A673 (cell line): ENCODE measurements at regions not wholly inside any gene's neighbourhood (a gene's known extent, or its start where the extent isn't known, plus 50 kb on each side); places are given as distances from the start of the nearest gene placed in this dataset.

ENCODE experiments used
- BruUV-seq: library from RNA; stranded (reverse); fragments of 400-500 nt; replicated peaks from 2 replicates; lab custom pipeline; 2021; lab: Mats Ljungman, UMichigan
- CTCF ChIA-PET: fragments of 300-600 bp; sonication (Branson Sonifier 250); formaldehyde crosslinking; loops from one replicate; lab custom pipeline; 2022; ENCODE audit warnings: antibody characterized with exemption; lab: Charles Lee
- POLR2A ChIA-PET: fragments of 300-600 bp; sonication (Branson Sonifier 250); formaldehyde crosslinking; loops from one replicate; lab custom pipeline; 2022; ENCODE audit warnings: antibody characterized with exemption; ENCODE audit not compliant: low non-redundant PET; lab: Charles Lee
- DNase-seq: peaks from one replicate; pipeline ENCODE4 v3.0.0-alpha.2; 2015; ENCODE audit warnings: low spot score
- H3K27ac ChIP-seq: fragments of 200-600 bp; sonication (generic); 2 replicates; pipeline ENCODE4 v1.5.1; 2016; ENCODE audit warnings: mixed run types, low read depth, mild to moderate bottlenecking, mixed read lengths, antibody characterized with exemption, low read length; ENCODE audit not compliant: poor library complexity, severe bottlenecking
- H3K27me3 ChIP-seq: fragments of 200-600 bp; sonication (generic); replicated peaks from 2 replicates; pipeline ENCODE4 v1.6.1; 2017; ENCODE audit warnings: mixed run types, low read depth, mild to moderate bottlenecking, mixed read lengths, antibody characterized with exemption, low read length; ENCODE audit not compliant: insufficient read depth, poor library complexity
- H3K36me3 ChIP-seq: fragments of 200-600 bp; sonication (generic); 2 replicates; pipeline ENCODE4 v1.6.1; 2016; ENCODE audit warnings: mixed run types, mild to moderate bottlenecking, mixed read lengths, antibody characterized with exemption, low read length; ENCODE audit not compliant: insufficient read depth, poor library complexity, severe bottlenecking
- H3K4me1 ChIP-seq: fragments of 200-600 bp; sonication (generic); 2 replicates; pipeline ENCODE4 v1.6.1; 2017; ENCODE audit warnings: mixed run types, mild to moderate bottlenecking, mixed read lengths, antibody characterized with exemption, low read length; ENCODE audit not compliant: insufficient read depth, poor library complexity, severe bottlenecking
- H3K4me3 ChIP-seq: fragments of 200-600 bp; sonication (generic); 2 replicates; pipeline ENCODE4 v1.5.1; 2016; ENCODE audit warnings: low read depth, mixed run types, mild to moderate bottlenecking, mixed read lengths, low read length; ENCODE audit not compliant: poor library complexity, severe bottlenecking
- H3K9me3 ChIP-seq: fragments of 200-600 bp; sonication (generic); 2 replicates; pipeline ENCODE4 v1.6.1; 2016; ENCODE audit warnings: mixed run types, low read depth, mild to moderate bottlenecking, mixed read lengths, antibody characterized with exemption, low read length; ENCODE audit not compliant: poor library complexity, severe bottlenecking
- EZH2 ChIP-seq: fragments of 200-600 bp; sonication (generic); IDR thresholded peaks from 2 replicates; pipeline ENCODE4 v1.6.1; 2017; ENCODE audit warnings: borderline replicate concordance, low read depth, mild to moderate bottlenecking, mixed read lengths, antibody characterized with exemption, low read length; ENCODE audit not compliant: poor library complexity, severe bottlenecking
- intact Hi-C: fragments of 100-400 bp; cut with micrococcal nuclease; formaldehyde crosslinking; loops from one replicate; pipeline ENCODE4 v1.10.0; 2022; ENCODE audit not compliant: unreplicated experiment
- TF ChIP-seq, protein P1 (sequence below): fragments of 300-800, 200-600 bp; sonication (generic); conservative IDR thresholded peaks from 2 replicates; pipeline ENCODE4 v1.5.1; 2017; ENCODE audit warnings: low read depth, mild to moderate bottlenecking, antibody characterized with exemption, low read length, moderate library complexity, mixed read lengths

DNA sequence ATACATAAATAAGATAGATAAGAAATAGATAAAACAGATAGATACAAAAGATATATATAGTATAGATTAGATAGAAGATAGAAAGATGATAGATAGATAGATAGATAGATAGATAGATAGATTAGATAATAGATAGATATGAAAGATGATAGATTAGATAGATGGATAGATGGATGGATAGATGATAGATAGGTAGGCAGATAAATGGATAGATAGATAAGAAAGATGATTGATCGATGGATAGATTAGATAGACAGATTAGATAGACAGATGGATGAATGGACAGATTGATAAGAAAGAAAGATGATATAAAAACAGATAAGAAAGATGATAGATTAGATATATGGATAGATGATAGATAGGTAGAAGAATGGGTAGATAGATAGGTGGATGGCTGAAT, 90.3 kb downstream of the SMIM20 start:
- Histone ChIP-seq H3K9me3 (peaks cover 8% of the 10 kb centered on the region), H3K27me3 (no peaks in the 10 kb centered on the region), H3K4me3 (no peak overlapping the region), H3K27ac (no peak overlapping the region), H3K4me1 (no peaks in the 10 kb centered on the region), H3K36me3 (no peaks in the 10 kb centered on the region)
- ChIA-PET POLR2A (no interaction called here), CTCF (no interaction called here)
- no peak for TF ChIP-seq EZH2
- TF ChIP-seq, protein P1, sequence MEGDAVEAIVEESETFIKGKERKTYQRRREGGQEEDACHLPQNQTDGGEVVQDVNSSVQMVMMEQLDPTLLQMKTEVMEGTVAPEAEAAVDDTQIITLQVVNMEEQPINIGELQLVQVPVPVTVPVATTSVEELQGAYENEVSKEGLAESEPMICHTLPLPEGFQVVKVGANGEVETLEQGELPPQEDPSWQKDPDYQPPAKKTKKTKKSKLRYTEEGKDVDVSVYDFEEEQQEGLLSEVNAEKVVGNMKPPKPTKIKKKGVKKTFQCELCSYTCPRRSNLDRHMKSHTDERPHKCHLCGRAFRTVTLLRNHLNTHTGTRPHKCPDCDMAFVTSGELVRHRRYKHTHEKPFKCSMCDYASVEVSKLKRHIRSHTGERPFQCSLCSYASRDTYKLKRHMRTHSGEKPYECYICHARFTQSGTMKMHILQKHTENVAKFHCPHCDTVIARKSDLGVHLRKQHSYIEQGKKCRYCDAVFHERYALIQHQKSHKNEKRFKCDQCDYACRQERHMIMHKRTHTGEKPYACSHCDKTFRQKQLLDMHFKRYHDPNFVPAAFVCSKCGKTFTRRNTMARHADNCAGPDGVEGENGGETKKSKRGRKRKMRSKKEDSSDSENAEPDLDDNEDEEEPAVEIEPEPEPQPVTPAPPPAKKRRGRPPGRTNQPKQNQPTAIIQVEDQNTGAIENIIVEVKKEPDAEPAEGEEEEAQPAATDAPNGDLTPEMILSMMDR = no peak
- no peak for DNase-seq
- intact Hi-C loops = no loop called here
- BruUV-seq = no TSS peak

DNA sequence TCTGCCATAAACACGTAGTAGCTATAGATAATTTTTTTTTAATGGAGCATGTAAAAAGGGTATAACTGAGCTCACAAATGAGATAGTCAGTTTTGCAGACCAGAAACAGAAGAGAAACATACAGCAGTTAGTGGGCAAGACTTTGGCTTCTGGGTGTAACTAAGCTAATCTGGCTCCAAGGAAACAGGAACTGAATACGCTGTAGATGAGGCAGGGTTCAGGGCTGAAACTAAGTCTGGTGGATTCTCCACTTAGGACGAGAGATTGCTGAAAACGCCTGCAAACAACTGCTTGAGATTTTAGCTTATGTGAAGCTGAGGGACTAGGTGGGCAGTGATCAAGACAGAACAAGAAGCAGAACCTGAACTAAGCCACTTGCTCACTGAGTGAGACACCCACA, 91.7 kb downstream of the SMIM20 start:
- ChIA-PET POLR2A (no interaction called here), CTCF (no interaction called here)
- Histone ChIP-seq H3K36me3 (no peaks in the 10 kb centered on the region), H3K27ac (no peak overlapping the region), H3K4me3 (no peak overlapping the region), H3K27me3 (no peaks in the 10 kb centered on the region), H3K4me1 (no peaks in the 10 kb centered on the region), H3K9me3 (peaks cover 10% of the 10 kb centered on the region)
- DNase-seq = no peak
- intact Hi-C loops = no loop called here
- BruUV-seq = no TSS peak
- TF ChIP-seq EZH2 = no peak
- TF ChIP-seq, protein P1 = no peak

DNA sequence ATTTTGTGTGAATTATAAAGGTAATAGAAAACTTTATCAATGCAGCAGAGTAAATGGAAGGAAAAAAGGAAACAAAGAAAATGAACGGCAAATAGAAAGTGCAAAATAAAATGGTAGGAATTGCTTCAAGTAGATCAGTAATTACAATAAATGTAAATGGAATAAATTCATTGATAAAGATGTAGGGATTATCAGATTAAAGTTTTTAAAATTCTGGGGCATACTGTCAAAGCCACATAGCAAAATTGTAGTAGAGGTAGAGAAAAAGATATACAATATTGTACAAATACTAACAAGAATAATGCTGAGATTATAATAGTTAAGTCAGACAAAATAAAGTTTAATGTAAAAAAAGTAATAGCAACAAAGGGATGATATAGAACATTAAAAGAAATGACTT, 94.7 kb downstream of the SMIM20 start:
- no peak overlapping the region for H3K4me3 ChIP-seq
- no peak overlapping the region for H3K27ac ChIP-seq
- intact Hi-C loops = no loop called here
- POLR2A ChIA-PET = no interaction called here
- CTCF ChIA-PET = no interaction called here
- BruUV-seq = no TSS peak
- DNase-seq = no peak
- no peaks in the 10 kb centered on the region for H3K36me3 ChIP-seq
- TF ChIP-seq, protein P1 = no peak
- no peak for TF ChIP-seq EZH2
- H3K4me1 ChIP-seq = no peaks in the 10 kb centered on the region
- H3K27me3 ChIP-seq = peaks cover 4% of the 10 kb centered on the region
- peaks cover 10% of the 10 kb centered on the region for H3K9me3 ChIP-seq
